ENCODE measurements at regions not wholly inside any gene's neighbourhood (a gene's known extent, or its start where the extent isn't known, plus 50 kb on each side); places are given as distances from the start of the nearest gene placed in this dataset.

GRCh38 chr6:92930171-92930570, 489.2 kb downstream of the EPHA7 start:
- Histone ChIP-seq H3K27me3 (ENCODE audit: control insufficient read depth in 2 of 2, insufficient read depth in 2 of 2, low read length in 2 of 2) (no peaks in the 10 kb centered on the region), H3K9ac (ENCODE audit: insufficient read depth, low read length, poor library complexity, severe bottlenecking) (no peak overlapping the region), H3K36me3 (replicated peaks in 1 of 2; ENCODE audit: control insufficient read depth in 1 of 2, insufficient read depth in 2 of 2, low read length in 2 of 2) (no peaks in the 10 kb centered on the region), H2AFZ (ENCODE audit: insufficient read depth, low read depth, low read length, poor library complexity, severe bottlenecking) (no peak overlapping the region), H3K4me2 (replicated peaks; ENCODE audit: extremely low read depth, low read length, poor library complexity, severe bottlenecking) (no peak overlapping the region), H3K4me1 (ENCODE audit: control insufficient read depth in 1 of 2, insufficient read depth in 2 of 2, low read length in 2 of 2) (no peaks in the 10 kb centered on the region), H3K4me3 (replicated peaks in 1 of 3; ENCODE audit: low read depth in 2 of 3, low read length in 3 of 3) (no peak overlapping the region), H4K20me1 (ENCODE audit: insufficient read depth, low read length) (no peaks in the 10 kb centered on the region), H3K27ac (ENCODE audit: low read depth in 1 of 2, low read length in 2 of 2) (no peak overlapping the region), H3K79me2 (ENCODE audit: insufficient read depth, low read length) (no peaks in the 10 kb centered on the region), H3K9me3 (replicated peaks in 1 of 2; ENCODE audit: control insufficient read depth in 1 of 2, insufficient read depth in 1 of 2, low read length in 2 of 2) (peaks cover 0 to 3% of the 10 kb centered on the region in 2 donors)
- no peaks in the 10 kb centered on the region for H3K27me3 Mint-ChIP-seq (ENCODE audit: low read depth in 3 of 3)
- WGBS (ENCODE audit: insufficient coverage), result no CpG with 5 or more reads among the region's 5 CpGs
- H3K4me1 Mint-ChIP-seq, result no peaks in the 10 kb centered on the region
- intact Hi-C loops (cut with micrococcal nuclease), result no loop called here
- H3K4me3 Mint-ChIP-seq, result no peak overlapping the region
- DNase-seq, result no peak
- H3K9me3 Mint-ChIP-seq, result peaks cover 0 to 5% (median 2%) of the 10 kb centered on the region in 7 donors
- no peaks in the 10 kb centered on the region for H3K36me3 Mint-ChIP-seq
- no peak overlapping the region for H3K27ac Mint-ChIP-seq
- TF ChIP-seq CTCF (IDR thresholded peaks at IDR 0.05), result no peak

- no peaks in the 10 kb centered on the region for H3K27me3 ChIP-seq (ENCODE audit: control insufficient read depth in 2 of 2, insufficient read depth in 2 of 2, low read length in 2 of 2)
- no peak overlapping the region for H3K9ac ChIP-seq (ENCODE audit: insufficient read depth, low read length, poor library complexity, severe bottlenecking)
- no peaks in the 10 kb centered on the region for H3K36me3 Mint-ChIP-seq
- H3K9me3 Mint-ChIP-seq, result peaks cover 0 to 3% (median 0%) of the 10 kb centered on the region in 7 donors
- H3K4me1 ChIP-seq (ENCODE audit: control insufficient read depth in 1 of 2, insufficient read depth in 2 of 2, low read length in 2 of 2), result no peaks in the 10 kb centered on the region
- no peak overlapping the region for H3K4me3 Mint-ChIP-seq
- no peaks in the 10 kb centered on the region for H4K20me1 ChIP-seq (ENCODE audit: insufficient read depth, low read length)
- H3K27me3 Mint-ChIP-seq (ENCODE audit: low read depth in 3 of 3), result no peaks in the 10 kb centered on the region
- 66% methylated on average over 5 of the region's 5 CpGs for WGBS (ENCODE audit: insufficient coverage)
- no peak overlapping the region for H3K27ac Mint-ChIP-seq
- no peak for DNase-seq
- H3K27ac ChIP-seq (ENCODE audit: low read depth in 1 of 2, low read length in 2 of 2), result no peak overlapping the region
- H3K36me3 ChIP-seq (replicated peaks in 1 of 2; ENCODE audit: control insufficient read depth in 1 of 2, insufficient read depth in 2 of 2, low read length in 2 of 2), result no peaks in the 10 kb centered on the region
- H3K4me1 Mint-ChIP-seq, result no peaks in the 10 kb centered on the region
- no peak overlapping the region for H2AFZ ChIP-seq (ENCODE audit: insufficient read depth, low read depth, low read length, poor library complexity, severe bottlenecking)
- H3K9me3 ChIP-seq (replicated peaks in 1 of 2; ENCODE audit: control insufficient read depth in 1 of 2, insufficient read depth in 1 of 2, low read length in 2 of 2), result no peaks in the 10 kb centered on the region
- intact Hi-C loops (cut with micrococcal nuclease), result no loop called here
- no peak for TF ChIP-seq CTCF (IDR thresholded peaks at IDR 0.05)
- no peak overlapping the region for H3K4me2 ChIP-seq (replicated peaks; ENCODE audit: extremely low read depth, low read length, poor library complexity, severe bottlenecking)
- no peak overlapping the region for H3K4me3 ChIP-seq (replicated peaks in 1 of 3; ENCODE audit: low read depth in 2 of 3, low read length in 3 of 3)
- H3K79me2 ChIP-seq (ENCODE audit: insufficient read depth, low read length), result no peaks in the 10 kb centered on the region
Measured at GRCh38 chr6:92922216-92922806, 497.0 kb downstream of the EPHA7 start.
